HepG2 (cell line): ENCODE measurements at regions not wholly inside any gene's neighbourhood (a gene's known extent, or its start where the extent isn't known, plus 50 kb on each side); places are given as distances from the start of the nearest gene placed in this dataset.

ENCODE experiments used
- ATAC-seq: fragments of 200-7000 bp; cut with Tn5 transposase; 3 replicates; pipeline ENCODE4 v1.9.1; 2020; ENCODE audit warnings: mild to moderate bottlenecking, moderate library complexity
- BruUV-seq: library from RNA; stranded (reverse); fragments of 400-500 nt; replicated peaks from 2 replicates; lab custom pipeline; 2021; lab: Mats Ljungman, UMichigan
- CTCF ChIA-PET: fragments of 300-600 bp; formaldehyde crosslinking; extraction: SDS; loops from one replicate; lab custom pipeline; 2021; ENCODE audit warnings: low total read pairs, inconsistent platforms, low intra/inter-chr PET ratio; lab: Yijun Ruan, JAX
- POLR2A ChIA-PET: fragments of 350-600 bp; sonication (Branson Sonifier 250); formaldehyde crosslinking; loops from one replicate; lab custom pipeline; 2020; ENCODE audit warnings: antibody characterized with exemption, inconsistent platforms; lab: Yijun Ruan, JAX
- DNase-seq: peaks from one replicate; pipeline ENCODE4 v3.0.0-alpha.2; 2015; ENCODE audit warnings: low spot score
- FAIRE-seq: peaks from 3 replicates; lab custom pipeline; 2011; peaks lifted over from hg19 to GRCh38; lab: Jason Lieb, UNC
- H2AFZ ChIP-seq: one replicate; pipeline ENCODE4 v1.6.1; 2011; ENCODE audit warnings: low read length, inconsistent platforms
- H3K27ac ChIP-seq: fragments of 300-600 bp; 3 replicates; pipeline ENCODE4 v1.8.0; 2011; ENCODE audit warnings: mixed run types, mild to moderate bottlenecking, mixed read lengths, low read length, inconsistent platforms; ENCODE audit not compliant: insufficient read depth; ENCODE audit errors: extremely low read length
- H3K27me3 ChIP-seq, 2 experiments: fragments of 200-600 bp in 1 of 2; 2 replicates in 1 of 2; 3 replicates in 1 of 2; pipeline versions ENCODE4 v1.6.0 to v1.8.0; 2011; ENCODE audit warnings: low read length in 2 of 2, mild to moderate bottlenecking in 2 of 2, moderate library complexity in 2 of 2, inconsistent platforms in 1 of 2; ENCODE audit not compliant: insufficient read depth in 2 of 2, control insufficient read depth in 1 of 2
- H3K36me3 ChIP-seq, 2 experiments: fragments of 200-600 bp in 1 of 2; replicated peaks in 1 of 2; 2 replicates in 1 of 2; 3 replicates in 1 of 2; pipeline versions ENCODE4 v1.5.1 to v1.8.0; 2011; ENCODE audit warnings: low read length in 2 of 2, inconsistent platforms in 1 of 2; ENCODE audit not compliant: insufficient read depth in 2 of 2, control insufficient read depth in 1 of 2
- H3K4me1 ChIP-seq: 2 replicates; pipeline ENCODE4 v1.5.1; 2012; ENCODE audit warnings: low read length, inconsistent platforms; ENCODE audit not compliant: insufficient read depth
- H3K4me2 ChIP-seq: 2 replicates; pipeline ENCODE4 v1.6.0; 2011; ENCODE audit warnings: low read depth, low read length, inconsistent platforms
- H3K4me3 ChIP-seq, 3 experiments: fragments of 200-600 bp in 1 of 3; sonication (generic), shearing (Covaris generic) in 1 of 3; replicated peaks in 1 of 3; 2 replicates each; pipeline ENCODE4 v1.5.1; 2011 to 2016; ENCODE audit warnings: low read length in 3 of 3, inconsistent platforms in 2 of 3, low read depth in 2 of 3, mild to moderate bottlenecking in 2 of 3, control low read depth in 1 of 3, mixed read lengths in 1 of 3; ENCODE audit not compliant: insufficient read depth in 1 of 3
- H3K79me2 ChIP-seq: one replicate; pipeline ENCODE4 v1.6.1; 2011; ENCODE audit warnings: low read length, inconsistent platforms; ENCODE audit not compliant: insufficient read depth
- H3K9ac ChIP-seq: 2 replicates; pipeline ENCODE4 v1.6.0; 2011; ENCODE audit warnings: mild to moderate bottlenecking, low read depth, low read length, inconsistent platforms; ENCODE audit not compliant: insufficient read depth
- H3K9me3 ChIP-seq: 2 replicates; pipeline ENCODE4 v1.5.1; 2012; ENCODE audit warnings: mild to moderate bottlenecking, low read length
- H4K20me1 ChIP-seq: 2 replicates; pipeline ENCODE4 v1.6.0; 2011; ENCODE audit warnings: inconsistent platforms, mild to moderate bottlenecking, low read length, moderate library complexity; ENCODE audit not compliant: insufficient read depth
- ADNP ChIP-seq: sonication (generic); formaldehyde crosslinking; IDR thresholded peaks from 2 replicates; pipeline ENCODE4 v1.4.0; 2020; ENCODE audit warnings: missing genetic modification reagents
- CERS6 ChIP-seq: sonication (generic); formaldehyde crosslinking; IDR thresholded peaks from 2 replicates; pipeline ENCODE4 v1.5.0; 2020; ENCODE audit warnings: missing genetic modification reagents
- DNMT1 ChIP-seq: sonication (generic); formaldehyde crosslinking; IDR thresholded peaks from 2 replicates; pipeline ENCODE4 v1.5.1; 2020; ENCODE audit warnings: mild to moderate bottlenecking, missing genetic modification reagents
- FOXJ3 ChIP-seq: sonication (generic); formaldehyde crosslinking; IDR thresholded peaks from 2 replicates; pipeline ENCODE4 v1.4.0; 2020; ENCODE audit warnings: missing genetic modification reagents, mild to moderate bottlenecking, borderline replicate concordance
- MEIS2 ChIP-seq: sonication (generic); formaldehyde crosslinking; IDR thresholded peaks from 2 replicates; pipeline ENCODE4 v1.9.0; 2021; ENCODE audit warnings: mild to moderate bottlenecking, missing genetic modification reagents
- PAWR ChIP-seq: sonication (generic); formaldehyde crosslinking; IDR thresholded peaks from 2 replicates; pipeline ENCODE4 v1.4.0; 2020; ENCODE audit warnings: missing genetic modification reagents, mild to moderate bottlenecking, borderline replicate concordance
- REXO4 ChIP-seq: sonication (generic); formaldehyde crosslinking; IDR thresholded peaks from 2 replicates; pipeline ENCODE4 v1.8.0; 2022; ENCODE audit warnings: missing genetic modification reagents, mild to moderate bottlenecking, borderline replicate concordance
- RORA ChIP-seq: sonication (generic); formaldehyde crosslinking; IDR thresholded peaks from 2 replicates; pipeline ENCODE4 v1.5.0; 2020; ENCODE audit warnings: mild to moderate bottlenecking, missing genetic modification reagents, moderate library complexity
- TBL1XR1 ChIP-seq: fragments of 150-350 bp; IDR thresholded peaks from 2 replicates; pipeline ENCODE4 v1.6.1; 2014; ENCODE audit warnings: borderline replicate concordance, low read length; ENCODE audit not compliant: partially characterized antibody
- TFDP2 ChIP-seq: sonication (generic); formaldehyde crosslinking; IDR thresholded peaks from 2 replicates; pipeline ENCODE4 v1.4.0; 2020; ENCODE audit warnings: missing genetic modification reagents
- ZNF296 ChIP-seq: sonication (generic); formaldehyde crosslinking; conservative IDR thresholded peaks from 2 replicates; pipeline ENCODE4 v1.5.0; 2020; ENCODE audit warnings: mild to moderate bottlenecking, missing genetic modification reagents
- ZNF350 ChIP-seq: sonication (generic); formaldehyde crosslinking; IDR thresholded peaks from 2 replicates; pipeline ENCODE4 v1.4.0; 2020; ENCODE audit warnings: mild to moderate bottlenecking, low read depth, missing genetic modification reagents, borderline replicate concordance
- ZNF501 ChIP-seq: sonication (generic); formaldehyde crosslinking; IDR thresholded peaks from 2 replicates; pipeline ENCODE4 v1.5.1; 2020; ENCODE audit warnings: mild to moderate bottlenecking, moderate library complexity, missing genetic modification reagents
- ZNF558 ChIP-seq: sonication (generic); formaldehyde crosslinking; IDR thresholded peaks from 2 replicates; pipeline ENCODE4 v1.9.0; 2022; ENCODE audit warnings: mild to moderate bottlenecking, missing genetic modification reagents, borderline replicate concordance
- WGBS: methylation state at CpG from one replicate; pipeline ENCODE4 v1.1.6; 2017; ENCODE audit warnings: low lambda C conversion rate; 5-methylcytosine and 5-hydroxymethylcytosine counted together
- in situ Hi-C: cut with HindIII; loops from 2 replicates; pipeline ENCODE4 v1.10.0; 2017; ENCODE audit warnings: low pct_unique_long_range_greater_than_20kb; ENCODE audit not compliant: extremely low pct_ligation_motif_present
- intact Hi-C: fragments of 100-400 bp; cut with micrococcal nuclease; formaldehyde crosslinking; loops from one replicate; pipeline ENCODE4 v1.10.0; 2022; ENCODE audit not compliant: unreplicated experiment
- TF ChIP-seq, protein P1 (sequence below): sonication (generic); formaldehyde crosslinking; IDR thresholded peaks from 2 replicates; pipeline ENCODE4 v1.5.0; 2020; ENCODE audit warnings: missing genetic modification reagents
- TF ChIP-seq, protein P2 (sequence below): sonication (generic); formaldehyde crosslinking; conservative IDR thresholded peaks from 2 replicates; pipeline ENCODE4 v1.4.0; 2020; ENCODE audit warnings: missing genetic modification reagents

DNA sequence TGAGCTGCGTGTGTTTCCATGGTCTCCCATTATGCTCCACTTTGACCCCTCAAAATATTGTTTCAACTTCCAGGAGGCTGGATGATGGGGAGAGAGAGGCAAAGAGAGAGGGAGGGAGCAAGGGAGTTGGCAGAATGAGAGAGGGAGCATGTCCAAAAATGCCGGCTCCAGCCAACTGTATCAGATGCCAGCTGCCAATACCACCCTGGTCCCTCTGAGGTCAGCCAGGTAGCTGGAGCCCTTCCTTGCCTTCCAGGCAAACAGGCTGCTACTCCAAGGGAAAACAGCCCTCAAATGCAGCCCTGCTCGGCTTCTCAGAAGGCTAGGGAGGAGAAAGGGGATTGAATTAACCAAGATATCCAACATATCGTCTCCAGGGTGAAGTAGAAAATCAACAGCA lies 440.0 kb downstream of the TSHZ3 start (continued):
- no peak for TF ChIP-seq TFDP2 (CRISPR knock-in tag)
- TF ChIP-seq, all 625 proteins: peak for 0

GRCh38 chr19:30908262-30908771 lies 440.9 kb downstream of the TSHZ3 start:
- H3K27ac ChIP-seq: no peak overlapping the region
- CTCF ChIA-PET: no interaction called here
- no TSS peak for BruUV-seq
- WGBS: 40% methylated on average over 4 of the region's 4 CpGs
- no peaks in the 10 kb centered on the region for H3K27me3 ChIP-seq
- H3K9me3 ChIP-seq: peaks cover 86% of the 10 kb centered on the region
- DNase-seq (no peak), ATAC-seq (no peak), FAIRE-seq (no peak)
- no peak overlapping the region for H3K4me3 ChIP-seq
- in situ Hi-C loops (no loop called here), intact Hi-C loops (no loop called here)
- no peak for TF ChIP-seq ZNF296 (CRISPR knock-in tag)
- no peak for TF ChIP-seq RORA (CRISPR knock-in tag)
- TF ChIP-seq MEIS2 (CRISPR knock-in tag): no peak
- TF ChIP-seq, protein P1, sequence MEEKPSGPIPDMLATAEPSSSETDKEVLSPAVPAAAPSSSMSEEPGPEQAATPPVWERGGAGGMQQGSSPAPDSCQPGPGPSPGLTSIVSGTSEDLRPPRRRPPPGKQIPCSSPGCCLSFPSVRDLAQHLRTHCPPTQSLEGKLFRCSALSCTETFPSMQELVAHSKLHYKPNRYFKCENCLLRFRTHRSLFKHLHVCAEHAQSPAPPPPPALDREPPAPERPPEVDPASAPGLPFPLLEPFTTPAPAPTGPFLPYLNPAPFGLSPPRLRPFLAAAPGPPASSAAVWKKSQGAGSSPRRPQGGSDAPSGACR: no peak
- no peak for TF ChIP-seq ZNF350 (CRISPR knock-in tag)
- no peak for TF ChIP-seq CERS6 (CRISPR knock-in tag)
- TF ChIP-seq PAWR (CRISPR knock-in tag): no peak
- no peak for TF ChIP-seq REXO4 (CRISPR knock-in tag)
- TF ChIP-seq TBL1XR1: no peak
- no peak for TF ChIP-seq DNMT1
- TF ChIP-seq, protein P2, sequence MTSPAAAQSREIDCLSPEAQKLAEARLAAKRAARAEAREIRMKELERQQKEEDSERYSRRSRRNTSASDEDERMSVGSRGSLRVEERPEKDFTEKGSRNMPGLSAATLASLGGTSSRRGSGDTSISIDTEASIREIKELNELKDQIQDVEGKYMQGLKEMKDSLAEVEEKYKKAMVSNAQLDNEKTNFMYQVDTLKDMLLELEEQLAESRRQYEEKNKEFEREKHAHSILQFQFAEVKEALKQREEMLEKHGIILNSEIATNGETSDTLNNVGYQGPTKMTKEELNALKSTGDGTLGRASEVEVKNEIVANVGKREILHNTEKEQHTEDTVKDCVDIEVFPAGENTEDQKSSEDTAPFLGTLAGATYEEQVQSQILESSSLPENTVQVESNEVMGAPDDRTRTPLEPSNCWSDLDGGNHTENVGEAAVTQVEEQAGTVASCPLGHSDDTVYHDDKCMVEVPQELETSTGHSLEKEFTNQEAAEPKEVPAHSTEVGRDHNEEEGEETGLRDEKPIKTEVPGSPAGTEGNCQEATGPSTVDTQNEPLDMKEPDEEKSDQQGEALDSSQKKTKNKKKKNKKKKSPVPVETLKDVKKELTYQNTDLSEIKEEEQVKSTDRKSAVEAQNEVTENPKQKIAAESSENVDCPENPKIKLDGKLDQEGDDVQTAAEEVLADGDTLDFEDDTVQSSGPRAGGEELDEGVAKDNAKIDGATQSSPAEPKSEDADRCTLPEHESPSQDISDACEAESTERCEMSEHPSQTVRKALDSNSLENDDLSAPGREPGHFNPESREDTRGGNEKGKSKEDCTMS (CRISPR knock-in tag): no peak
- TF ChIP-seq FOXJ3 (CRISPR knock-in tag): no peak
- no peak for TF ChIP-seq ADNP
- no peak for TF ChIP-seq ZNF501 (CRISPR knock-in tag)
- TF ChIP-seq ZNF558 (CRISPR knock-in tag): no peak
- H3K36me3 ChIP-seq: no peaks in the 10 kb centered on the region
- no peak overlapping the region for H3K9ac ChIP-seq
- no peak overlapping the region for H2AFZ ChIP-seq
- no peaks in the 10 kb centered on the region for H3K4me1 ChIP-seq
- H4K20me1 ChIP-seq: no peaks in the 10 kb centered on the region
- no peak overlapping the region for H3K4me2 ChIP-seq
- H3K79me2 ChIP-seq: no peaks in the 10 kb centered on the region
- POLR2A ChIA-PET: no interaction called here
